HG02852 (cell line): ENCODE measurements at regions not wholly inside any gene's neighbourhood (a gene's known extent, or its start where the extent isn't known, plus 50 kb on each side); places are given as distances from the start of the nearest gene placed in this dataset.
A peak's percentile ranks its signal among the peaks of the same experiment; 100 is the strongest.
"Not testable (repeated sequence)": the region's sequence is repeated elsewhere in the genome, so short reads cannot be mapped to it uniquely, and the experiment has no call there.

Source experiments
- ATAC-seq: cut with Tn5 transposase; IDR thresholded peaks from one replicate; pipeline ENCODE4 v1.9.1; 2021; ENCODE audit warnings: mild to moderate bottlenecking, moderate library complexity; ENCODE audit not compliant: unreplicated experiment

DNA sequence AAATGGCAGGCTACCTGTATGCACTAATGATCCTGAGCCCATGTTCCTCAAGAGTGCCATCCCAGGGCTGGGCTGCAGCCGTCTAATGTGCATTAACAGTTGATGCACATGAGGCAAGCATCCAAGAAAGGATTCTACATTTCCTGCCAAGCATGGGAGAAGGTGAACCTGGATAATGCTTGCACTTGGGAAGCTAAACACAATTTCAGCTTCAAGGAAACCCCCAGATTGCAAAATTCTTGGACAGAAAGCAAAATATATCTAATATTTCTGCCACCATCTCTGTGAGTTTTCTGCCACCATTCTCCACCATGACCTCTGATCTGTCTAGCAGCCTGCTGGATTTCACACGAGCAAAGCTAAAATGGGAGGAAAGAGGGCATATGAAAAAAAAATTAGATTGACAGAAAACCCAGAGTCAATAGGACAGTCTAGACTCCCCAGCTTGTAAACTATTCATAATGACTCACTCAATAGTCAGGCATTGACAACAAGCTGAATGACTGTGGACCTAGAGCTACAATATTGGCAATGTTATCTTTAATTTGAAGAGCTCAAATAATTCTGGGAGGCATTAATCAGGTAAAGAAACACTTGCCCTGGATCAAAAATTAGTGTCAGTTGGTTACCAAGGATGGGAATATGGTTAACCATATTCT, 91.9 kb upstream of the BCL2L14 start:
- ATAC-seq, result no peak

DNA sequence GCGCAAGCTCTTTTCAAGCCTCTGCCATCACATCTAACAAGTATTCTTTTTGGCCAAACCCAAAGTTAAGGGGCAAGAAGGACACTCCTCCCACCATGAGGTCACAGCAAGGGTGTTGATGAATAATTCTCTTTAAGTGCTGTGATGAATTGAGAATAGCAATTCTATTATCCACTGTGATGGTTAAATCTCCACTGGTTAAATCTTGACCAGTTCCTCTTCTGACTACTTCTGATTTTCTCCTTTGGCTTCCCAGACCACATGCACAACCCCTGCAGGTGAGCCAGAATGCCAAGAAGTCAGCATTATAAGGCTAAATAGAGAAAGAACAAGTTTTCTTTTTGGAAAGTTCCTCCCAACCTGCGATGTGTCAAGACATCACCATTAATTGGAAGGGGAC, 90.6 kb upstream of the BCL2L14 start:
- ATAC-seq, result no peak

DNA sequence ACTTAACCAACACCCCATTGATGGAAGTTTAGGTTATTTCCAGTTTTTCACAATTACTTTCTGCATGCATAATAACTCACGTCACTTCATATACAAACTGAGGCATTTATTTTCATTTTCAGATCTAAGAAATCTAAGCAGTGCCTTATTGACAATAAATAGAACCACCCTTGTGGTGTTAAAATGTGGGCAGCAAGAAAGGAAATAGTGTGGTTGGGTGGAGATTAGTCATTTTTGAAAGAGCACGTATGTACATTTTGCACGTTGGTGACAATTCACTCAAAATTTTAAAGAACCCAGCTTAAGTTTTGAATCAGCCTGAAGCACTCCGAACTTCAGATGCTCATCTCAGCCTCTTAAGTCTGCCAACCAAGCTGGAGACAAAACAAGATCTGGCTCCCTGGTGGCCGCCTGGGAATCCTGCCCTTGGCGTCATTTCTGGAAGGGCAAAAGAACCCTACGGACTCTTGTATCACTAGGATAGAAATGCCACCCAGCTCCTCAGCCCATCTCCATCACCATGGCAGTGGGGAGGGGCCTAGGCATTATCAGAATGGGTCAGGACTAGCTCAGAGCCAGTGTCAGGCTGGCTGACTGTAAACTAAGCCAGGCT, 89.5 kb upstream of the BCL2L14 start:
- peak; percentile 89 for ATAC-seq

GRCh38 chr12:11984417-11984816, 86.3 kb upstream of the BCL2L14 start:
- no peak for ATAC-seq

- no peak for ATAC-seq
These were observed 84.6 kb upstream of the BCL2L14 start for GRCh38 chr12:11986165-11986564.

DNA sequence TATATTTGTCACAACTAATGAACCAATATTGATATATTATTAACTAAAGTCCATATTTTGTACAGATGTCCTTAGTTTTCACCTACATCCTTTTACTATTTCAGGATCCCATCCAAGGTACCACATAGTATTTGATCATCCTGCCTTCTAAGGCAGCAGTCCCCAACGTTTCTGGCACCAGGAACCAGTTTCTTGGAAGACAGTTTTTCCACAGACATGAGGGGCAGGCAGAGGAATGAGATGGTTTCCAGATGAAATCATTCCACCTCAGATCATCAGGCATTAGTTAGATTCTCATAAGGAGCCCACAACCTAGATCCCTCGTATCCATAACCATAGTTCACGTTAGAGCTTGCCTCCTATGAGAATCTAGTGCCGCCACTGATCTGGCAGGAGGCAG, 82.8 kb upstream of the BCL2L14 start:
- no peak for ATAC-seq

- no peak for ATAC-seq
These were observed 79.1 kb upstream of the BCL2L14 start for GRCh38 chr12:11991604-11992003.

DNA sequence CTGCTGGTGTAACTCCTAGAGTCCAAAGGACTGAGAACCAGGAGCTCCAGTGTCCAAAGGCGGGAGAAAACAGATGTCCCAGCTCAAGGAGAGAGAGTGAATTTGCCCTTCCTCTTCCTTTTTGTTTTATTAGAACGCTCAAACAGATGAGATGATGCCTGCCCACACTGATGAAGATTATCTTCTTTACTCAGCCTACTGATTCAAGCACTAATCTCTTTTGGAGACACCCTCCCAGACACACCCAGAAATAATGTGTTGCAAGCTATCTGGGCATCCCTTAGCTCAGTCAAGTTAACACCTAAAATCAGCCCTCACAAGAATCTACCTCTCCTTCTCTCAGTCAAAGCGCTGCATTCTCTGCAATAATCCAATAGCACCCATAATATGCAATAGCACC, 78.2 kb upstream of the BCL2L14 start:
- no peak for ATAC-seq

GRCh38 chr12:11998307-11998943, 72.3 kb upstream of the BCL2L14 start:
- not testable (repeated sequence) for ATAC-seq

GRCh38 chr12:11998944-11999315, 71.8 kb upstream of the BCL2L14 start:
- ATAC-seq, result no peak

DNA sequence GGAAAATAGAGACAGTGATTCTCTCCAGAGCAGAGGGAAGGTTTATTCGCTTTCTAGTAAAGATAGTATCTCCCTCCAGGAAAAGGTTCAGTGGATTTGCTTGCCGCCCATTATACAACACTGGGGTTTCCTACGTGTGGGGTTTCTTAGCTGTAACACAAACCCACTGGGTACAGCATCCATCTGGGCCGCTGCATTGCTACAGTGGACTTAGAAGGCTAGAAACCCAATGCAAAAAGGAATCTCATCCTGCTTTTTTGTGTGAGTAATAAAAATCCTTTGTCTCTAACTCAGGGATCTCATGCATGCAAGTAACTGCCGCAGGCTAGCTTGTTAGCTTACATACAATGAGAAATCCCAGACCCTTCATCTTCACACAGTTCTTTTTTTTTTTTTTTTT, 67.1 kb upstream of the BCL2L14 start:
- no peak for ATAC-seq

DNA sequence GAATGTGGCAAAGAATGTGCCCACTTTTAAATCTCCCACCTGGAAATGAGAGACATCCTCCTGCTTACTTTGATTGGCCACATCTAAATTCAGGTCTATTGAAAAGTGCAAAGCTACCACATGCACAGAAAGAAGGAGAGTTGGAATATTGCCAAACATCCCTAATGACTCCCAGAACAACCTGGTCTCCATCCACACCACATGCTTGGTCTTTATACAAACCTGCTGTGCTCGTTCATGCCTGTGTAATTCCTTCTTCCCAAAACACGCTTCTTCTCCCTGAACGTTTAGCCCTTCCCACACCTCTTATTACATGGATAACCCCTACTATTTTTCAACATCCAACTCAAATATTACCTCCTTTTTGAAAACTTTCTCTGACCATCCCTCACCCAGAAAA, 66.2 kb upstream of the BCL2L14 start:
- ATAC-seq, result no peak

GRCh38 chr12:12007001-12007712, 63.6 kb upstream of the BCL2L14 start:
- ATAC-seq, result peak; percentile 28

- no peak for ATAC-seq
These were observed 63.0 kb upstream of the BCL2L14 start for GRCh38 chr12:12007713-12008231.

DNA sequence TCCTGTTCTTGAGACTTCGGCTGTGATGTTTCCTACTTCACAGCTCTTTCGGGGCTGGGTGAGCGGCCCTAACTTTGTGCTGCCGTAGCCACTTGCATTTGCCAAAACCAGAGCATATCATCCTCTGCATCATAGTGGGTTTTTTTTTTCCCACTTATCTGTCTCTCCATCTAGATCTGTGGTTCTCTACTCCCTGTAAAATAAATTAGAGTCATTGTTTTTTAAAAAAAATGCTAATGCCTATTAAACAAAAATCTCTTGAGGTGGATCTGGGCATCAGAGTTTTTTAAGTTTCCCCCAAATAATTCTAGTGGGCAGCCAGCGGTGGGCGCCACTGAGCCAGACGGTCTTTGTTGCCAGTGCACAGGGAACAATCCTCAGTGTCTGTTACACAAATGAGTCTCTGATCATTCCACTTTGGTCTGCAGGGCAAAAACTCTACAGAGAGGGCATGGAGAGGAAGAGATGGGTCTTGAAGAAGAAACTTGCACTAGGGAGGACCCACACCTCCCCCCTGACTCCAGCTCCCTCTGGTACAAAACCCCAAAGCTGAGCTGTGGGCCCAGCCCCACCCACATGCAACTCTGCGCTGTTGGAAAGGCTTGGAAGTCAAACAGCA, 62.4 kb upstream of the BCL2L14 start:
- no peak for ATAC-seq

- ATAC-seq, result peak; percentile 27
These were observed 61.7 kb upstream of the BCL2L14 start for GRCh38 chr12:12008931-12009611.

DNA sequence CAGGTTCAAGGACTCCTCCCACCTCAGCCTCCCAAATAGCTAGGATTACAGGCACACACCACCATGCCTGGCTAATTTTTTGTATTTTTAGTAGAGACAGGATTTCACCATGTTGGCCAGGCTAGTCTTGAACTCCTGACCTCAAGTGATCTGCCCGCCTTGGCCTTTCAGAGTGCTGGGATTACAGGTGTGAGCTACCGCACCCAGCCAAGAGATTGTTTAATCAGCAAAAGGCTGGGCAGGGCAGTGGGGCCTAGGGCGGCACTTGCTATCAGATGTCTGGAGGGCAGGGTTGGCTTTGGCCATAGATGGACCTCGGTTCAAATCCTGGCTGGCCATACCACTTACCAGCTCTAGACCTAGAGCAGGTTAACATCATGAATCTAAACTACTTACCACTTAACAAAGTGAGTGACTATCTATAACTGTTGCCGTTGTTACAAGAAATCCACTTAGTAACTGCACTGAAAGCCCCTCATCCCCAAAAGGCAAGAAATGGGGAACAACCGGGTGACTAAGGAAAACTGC, 60.9 kb upstream of the BCL2L14 start:
- ATAC-seq, result not testable (repeated sequence)

- peak; percentile 49 for ATAC-seq
These were observed 60.3 kb upstream of the BCL2L14 start for GRCh38 chr12:12010277-12011039.

DNA sequence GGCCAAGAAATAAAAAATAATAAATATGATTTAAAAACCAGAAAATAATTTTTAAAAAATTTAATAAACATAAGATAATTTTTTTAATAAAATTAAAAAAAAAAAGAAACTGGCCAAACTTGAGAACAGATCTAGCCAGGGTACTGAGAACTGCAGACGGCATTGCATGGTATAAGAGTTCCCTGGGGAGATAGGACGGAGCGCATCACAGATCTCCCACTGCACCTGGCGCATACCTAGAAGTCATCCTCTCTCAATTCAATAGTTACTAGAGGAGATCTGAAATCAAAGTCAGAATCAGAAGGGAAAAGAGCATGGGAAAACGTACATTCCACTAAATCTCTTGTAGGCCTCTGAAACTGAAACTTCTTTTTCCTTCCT, 58.9 kb upstream of the BCL2L14 start:
- no peak for ATAC-seq
